ES-I3 (cell line): ENCODE measurements at regions not wholly inside any gene's neighbourhood (a gene's known extent, or its start where the extent isn't known, plus 50 kb on each side); places are given as distances from the start of the nearest gene placed in this dataset.

ENCODE experiments used
- H3K36me3 ChIP-seq: 2 replicates; pipeline ENCODE4 v1.6.1; 2013; ENCODE audit warnings: mild to moderate bottlenecking, low read length, control low read depth, moderate library complexity; ENCODE audit not compliant: insufficient read depth
- H3K4me1 ChIP-seq: 2 replicates; pipeline ENCODE4 v1.6.1; 2013; ENCODE audit warnings: mild to moderate bottlenecking, control low read depth, low read length; ENCODE audit not compliant: insufficient read depth
- H3K9ac ChIP-seq: 2 replicates; pipeline ENCODE4 v1.6.1; 2013; ENCODE audit warnings: low read depth, mild to moderate bottlenecking, low read length, moderate library complexity
- H3K9me3 ChIP-seq: 2 replicates; pipeline ENCODE4 v1.6.1; 2013; ENCODE audit warnings: mild to moderate bottlenecking, low read length, moderate library complexity; ENCODE audit not compliant: control insufficient read depth, insufficient read depth

DNA sequence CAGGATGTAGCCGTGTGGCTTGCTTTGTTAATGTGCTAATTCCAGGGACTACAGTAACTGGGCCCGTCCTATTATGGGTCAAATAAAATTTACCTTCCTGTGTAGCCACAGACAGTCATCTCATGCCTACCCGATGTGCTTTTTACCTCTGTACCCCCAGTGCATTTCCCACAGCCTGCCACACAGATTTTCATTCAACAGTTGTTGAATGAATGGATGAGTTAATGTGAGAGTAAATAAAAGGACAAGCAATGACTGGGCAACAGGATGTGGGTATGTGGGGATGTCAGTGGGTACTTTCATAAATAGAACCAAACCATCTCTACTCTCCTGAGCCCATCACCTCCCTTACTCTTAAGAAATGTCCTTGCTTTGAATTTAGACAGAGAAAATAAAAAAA lies 441.2 kb upstream of the ZNF462 start:
- Histone ChIP-seq H3K36me3 (no peaks in the 10 kb centered on the region), H3K4me1 (peaks cover 14% of the 10 kb centered on the region; the same call in 1 of the 2 replicates), H3K9me3 (no peaks in the 10 kb centered on the region), H3K9ac (no peak overlapping the region)

DNA sequence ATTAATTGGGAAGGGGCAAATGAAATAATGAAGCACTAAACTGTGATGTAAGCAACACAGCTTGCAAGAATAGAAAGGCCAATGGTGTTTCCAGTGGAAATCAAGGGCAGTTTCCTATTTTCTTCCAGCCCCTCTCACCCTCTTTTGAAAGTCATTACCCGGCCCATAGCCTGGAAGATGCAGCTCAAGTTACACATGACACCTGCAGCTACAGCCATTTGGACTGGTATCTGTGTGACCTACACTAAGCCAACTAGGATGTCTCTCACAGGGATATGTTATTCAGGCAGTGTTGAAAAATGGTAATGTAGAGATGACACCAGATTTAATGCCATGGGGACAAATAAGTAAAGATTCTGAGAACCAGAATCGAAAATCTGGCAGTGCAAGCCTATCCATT lies 439.4 kb upstream of the ZNF462 start:
- H3K9ac ChIP-seq: no peak overlapping the region
- H3K4me1 ChIP-seq: peaks cover 14% of the 10 kb centered on the region; the same call in 1 of the 2 replicates
- no peaks in the 10 kb centered on the region for H3K9me3 ChIP-seq
- no peaks in the 10 kb centered on the region for H3K36me3 ChIP-seq

GRCh38 chr9:106432631-106433030 lies 430.3 kb upstream of the ZNF462 start:
- no peak overlapping the region for H3K9ac ChIP-seq
- no peaks in the 10 kb centered on the region for H3K4me1 ChIP-seq
- no peaks in the 10 kb centered on the region for H3K36me3 ChIP-seq
- H3K9me3 ChIP-seq: no peaks in the 10 kb centered on the region

DNA sequence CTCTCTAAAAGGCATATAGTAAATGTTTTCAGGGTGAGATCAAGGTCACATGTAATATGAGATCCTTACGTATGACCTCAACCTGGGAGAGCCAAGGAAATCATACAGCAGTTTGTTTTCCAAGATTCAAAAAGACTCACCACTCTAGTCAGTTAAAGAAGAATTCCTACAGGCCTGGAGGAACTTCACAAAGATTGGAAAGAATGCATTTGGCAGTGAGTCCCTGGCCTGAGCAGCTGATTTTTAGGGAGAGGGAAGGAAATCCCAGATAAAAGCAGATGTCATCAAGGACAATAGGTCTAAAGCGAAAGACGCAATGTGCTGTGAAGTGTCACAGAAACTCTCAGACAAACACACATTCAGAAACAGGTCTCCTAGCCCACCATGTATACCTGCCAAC lies 424.0 kb upstream of the ZNF462 start:
- H3K9ac ChIP-seq: no peak overlapping the region
- H3K4me1 ChIP-seq: no peaks in the 10 kb centered on the region
- H3K36me3 ChIP-seq: no peaks in the 10 kb centered on the region
- H3K9me3 ChIP-seq: no peaks in the 10 kb centered on the region; the same call in 1 of the 2 replicates

DNA sequence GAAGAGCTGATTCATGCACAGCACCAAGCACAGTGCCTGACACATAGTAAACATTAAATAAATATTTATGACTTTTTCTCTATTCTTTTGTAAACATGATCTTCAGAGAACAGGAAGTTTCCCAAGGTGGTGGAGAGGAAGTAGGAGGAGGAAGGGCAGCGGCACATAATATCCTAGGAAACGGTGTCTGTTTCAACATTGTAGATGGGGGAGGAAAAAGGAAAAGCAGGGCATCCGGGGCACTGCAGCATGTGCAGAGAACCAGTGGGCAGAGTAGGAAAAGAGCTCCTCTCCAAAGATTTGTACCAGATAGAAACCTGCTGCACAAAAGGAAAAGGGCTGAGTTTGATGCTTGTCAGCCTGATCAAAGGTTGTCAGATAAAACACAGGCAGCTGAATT lies 421.7 kb upstream of the ZNF462 start:
- Histone ChIP-seq H3K36me3 (no peaks in the 10 kb centered on the region), H3K9me3 (no peaks in the 10 kb centered on the region; the same call in 1 of the 2 replicates), H3K9ac (no peak overlapping the region), H3K4me1 (no peaks in the 10 kb centered on the region)

- H3K4me1 ChIP-seq: no peaks in the 10 kb centered on the region
- H3K9ac ChIP-seq: no peak overlapping the region
- H3K36me3 ChIP-seq: no peaks in the 10 kb centered on the region
- no peaks in the 10 kb centered on the region; the same call in 1 of the 2 replicates for H3K9me3 ChIP-seq
These were observed 419.4 kb upstream of the ZNF462 start for GRCh38 chr9:106443520-106443919.

GRCh38 chr9:106445107-106445506 lies 417.9 kb upstream of the ZNF462 start:
- H3K9me3 ChIP-seq: no peaks in the 10 kb centered on the region; the same call in 1 of the 2 replicates
- no peaks in the 10 kb centered on the region for H3K36me3 ChIP-seq
- H3K4me1 ChIP-seq: peaks cover 6% of the 10 kb centered on the region; the same call in 1 of the 2 replicates
- H3K9ac ChIP-seq: no peak overlapping the region

GRCh38 chr9:106449336-106449927 lies 413.5 kb upstream of the ZNF462 start:
- Histone ChIP-seq H3K9me3 (no peaks in the 10 kb centered on the region), H3K36me3 (no peaks in the 10 kb centered on the region), H3K9ac (no peak overlapping the region), H3K4me1 (peaks cover 6% of the 10 kb centered on the region; the same call in 1 of the 2 replicates)

GRCh38 chr9:106450549-106450948 lies 412.4 kb upstream of the ZNF462 start:
- Histone ChIP-seq H3K4me1 (peaks cover 6% of the 10 kb centered on the region; the same call in 1 of the 2 replicates), H3K9me3 (no peaks in the 10 kb centered on the region), H3K36me3 (no peaks in the 10 kb centered on the region), H3K9ac (no peak overlapping the region)

DNA sequence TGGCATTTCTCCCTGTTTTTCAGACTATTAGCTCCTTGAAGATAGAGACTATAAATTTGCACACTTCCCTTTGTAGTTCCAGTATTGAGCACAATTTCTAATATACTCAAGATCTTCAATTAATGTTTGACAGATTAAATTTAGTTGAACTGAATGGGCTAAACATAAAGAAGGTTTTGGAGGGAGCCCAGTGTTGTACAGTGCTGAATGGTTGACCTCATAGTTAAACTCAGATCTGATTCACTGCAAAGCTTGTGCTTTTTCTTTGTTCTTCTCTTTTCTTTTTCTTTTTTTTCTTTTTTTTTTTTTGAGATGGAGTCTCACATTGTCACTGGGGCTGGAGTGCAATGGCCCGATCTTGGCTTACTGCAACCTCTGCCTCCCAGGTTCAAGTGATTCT lies 411.7 kb upstream of the ZNF462 start:
- H3K9me3 ChIP-seq: no peaks in the 10 kb centered on the region
- H3K4me1 ChIP-seq: peaks cover 6% of the 10 kb centered on the region; the same call in 1 of the 2 replicates
- no peaks in the 10 kb centered on the region for H3K36me3 ChIP-seq
- H3K9ac ChIP-seq: no peak overlapping the region

- Histone ChIP-seq H3K9me3 (peaks cover 6% of the 10 kb centered on the region; the same call in 1 of the 2 replicates), H3K9ac (no peak overlapping the region), H3K4me1 (peaks cover 4% of the 10 kb centered on the region; the same call in 1 of the 2 replicates), H3K36me3 (no peaks in the 10 kb centered on the region)
These were observed 406.4 kb upstream of the ZNF462 start for GRCh38 chr9:106456581-106456980.

GRCh38 chr9:106467113-106467864 lies 395.7 kb upstream of the ZNF462 start:
- H3K9me3 ChIP-seq: 0 out of 2 replicates have a peak, but pooled peaks cover 9% of the 10 kb centered on the region
- no peak overlapping the region; the same call in 1 of the 2 replicates for H3K9ac ChIP-seq
- H3K36me3 ChIP-seq: no peaks in the 10 kb centered on the region
- peaks cover 11% of the 10 kb centered on the region for H3K4me1 ChIP-seq

DNA sequence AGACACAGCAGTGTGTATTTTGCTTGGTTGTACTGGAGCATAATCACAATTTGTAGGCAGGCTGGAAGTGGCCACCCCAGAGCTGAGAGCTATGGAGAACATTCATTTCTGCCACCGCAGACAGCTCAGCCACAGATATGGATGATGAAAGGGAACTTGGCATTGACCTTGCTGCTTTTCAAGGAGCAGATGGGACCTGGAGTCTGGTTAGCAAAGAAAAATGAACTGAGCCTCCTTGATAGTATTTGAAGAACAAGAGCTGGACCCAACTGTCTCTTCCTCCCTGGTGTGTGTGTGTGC lies 395.2 kb upstream of the ZNF462 start:
- no peak overlapping the region for H3K9ac ChIP-seq
- H3K4me1 ChIP-seq: peaks cover 11% of the 10 kb centered on the region
- H3K36me3 ChIP-seq: no peaks in the 10 kb centered on the region
- H3K9me3 ChIP-seq: 0 out of 2 replicates have a peak, but pooled peaks cover 9% of the 10 kb centered on the region

- 0 out of 2 replicates have a peak, but pooled peaks cover 9% of the 10 kb centered on the region for H3K9me3 ChIP-seq
- H3K4me1 ChIP-seq: peaks cover 11% of the 10 kb centered on the region
- no peaks in the 10 kb centered on the region for H3K36me3 ChIP-seq
- no peak overlapping the region for H3K9ac ChIP-seq
These were observed 394.5 kb upstream of the ZNF462 start for GRCh38 chr9:106468431-106468830.

DNA sequence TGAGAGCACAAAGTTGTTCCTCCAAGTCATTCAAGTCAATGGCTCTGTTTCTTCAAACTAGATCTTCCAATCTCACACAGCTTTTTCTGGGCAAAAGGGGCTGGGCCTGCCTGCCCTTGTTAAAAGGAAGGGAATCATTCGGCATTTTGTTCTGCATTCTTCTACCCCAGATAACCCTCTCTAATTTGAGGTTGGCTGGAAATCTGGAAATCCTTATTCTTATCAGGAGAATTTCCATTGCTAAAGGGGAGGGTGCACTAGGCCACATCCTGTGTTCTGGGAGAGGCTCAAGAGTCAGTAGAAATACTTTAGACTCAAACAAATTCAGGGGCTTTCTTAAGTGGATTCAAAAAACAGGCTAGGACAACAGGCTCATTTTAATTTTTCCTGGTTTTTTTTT lies 384.7 kb upstream of the ZNF462 start:
- no peaks in the 10 kb centered on the region for H3K9me3 ChIP-seq
- no peaks in the 10 kb centered on the region for H3K4me1 ChIP-seq
- no peak overlapping the region for H3K9ac ChIP-seq
- H3K36me3 ChIP-seq: no peaks in the 10 kb centered on the region
